ENCODE measurements at regions not wholly inside any gene's neighbourhood (a gene's known extent, or its start where the extent isn't known, plus 50 kb on each side); places are given as distances from the start of the nearest gene placed in this dataset.
"Not testable (repeated sequence)": the region's sequence is repeated elsewhere in the genome, so short reads cannot be mapped to it uniquely, and the experiment has no call there.

DNA sequence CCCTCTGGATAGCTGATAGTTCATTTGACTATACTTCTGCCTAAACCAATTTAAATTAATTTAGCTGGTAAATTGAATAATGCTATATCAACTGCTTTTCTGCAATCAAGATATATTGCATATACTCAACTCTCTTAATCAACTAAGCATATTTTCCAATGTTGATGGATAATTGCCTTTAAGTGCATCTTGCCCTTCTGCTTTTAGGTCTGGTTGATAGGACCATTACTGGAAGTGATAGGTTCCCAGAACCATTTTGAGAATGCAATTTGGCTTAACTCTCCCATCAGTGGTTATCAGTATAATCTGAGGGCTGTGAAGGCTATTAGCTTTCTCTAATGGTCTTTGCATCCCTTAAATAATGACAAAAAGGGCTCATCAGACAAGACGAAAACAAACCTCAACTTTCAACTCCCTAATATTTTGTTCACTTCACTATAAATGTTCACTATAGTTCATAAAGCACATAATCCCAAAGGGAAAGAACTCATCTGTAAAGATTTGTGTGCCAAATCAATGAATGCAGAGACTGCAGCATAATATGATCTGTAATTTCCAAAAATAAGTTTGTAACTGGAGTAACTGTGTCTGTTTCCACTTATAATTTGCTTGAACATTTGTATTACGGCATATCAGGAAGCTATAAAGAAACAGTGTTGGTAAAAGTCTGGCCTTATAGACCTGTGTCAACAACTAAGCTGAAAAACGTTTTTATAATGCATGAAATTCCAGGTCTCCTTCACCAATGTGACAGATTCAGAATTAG is 273.6 kb downstream of the FBXO8 start:
- DNase-seq (ENCODE audit: low spot score), result no peak

GRCh38 chr4:174005422-174005821 is 278.0 kb downstream of the FBXO8 start:
- no peak for DNase-seq (ENCODE audit: low spot score)

DNA sequence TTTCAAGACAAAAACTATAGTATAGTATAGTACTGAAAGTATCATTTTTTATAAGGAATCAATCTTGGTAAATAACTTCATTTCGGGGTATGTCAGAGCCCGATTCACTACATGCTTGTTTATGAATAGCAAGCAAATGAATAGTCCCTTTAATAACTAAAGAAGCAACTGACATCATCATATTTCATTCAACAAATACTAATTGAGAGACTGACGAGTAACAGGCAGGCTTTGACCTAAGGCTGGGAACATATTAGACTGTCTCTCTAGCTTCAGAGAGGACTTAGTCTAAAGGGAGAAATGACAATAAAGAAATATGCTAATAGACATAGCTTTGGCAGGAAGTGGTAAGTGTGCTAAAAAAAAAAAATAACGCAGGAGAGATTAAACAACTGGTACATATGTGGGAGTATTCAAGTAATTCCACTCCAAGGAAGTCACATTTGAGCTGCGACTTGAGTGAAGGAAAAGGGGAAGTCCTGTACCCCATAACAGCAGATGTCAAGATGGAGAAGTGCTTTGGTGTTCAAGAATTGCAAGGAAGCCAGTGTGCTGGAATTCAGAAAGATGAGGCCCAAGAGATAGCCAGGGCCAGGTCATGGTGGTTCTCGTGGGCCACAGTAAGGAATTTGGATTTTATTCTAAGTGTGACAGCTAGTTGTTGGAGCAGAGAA is 284.9 kb downstream of the FBXO8 start:
- no peak for DNase-seq (ENCODE audit: low spot score)

GRCh38 chr4:173995779-173996178 is 287.7 kb downstream of the FBXO8 start:
- not testable (repeated sequence) for DNase-seq (ENCODE audit: low spot score)

DNA sequence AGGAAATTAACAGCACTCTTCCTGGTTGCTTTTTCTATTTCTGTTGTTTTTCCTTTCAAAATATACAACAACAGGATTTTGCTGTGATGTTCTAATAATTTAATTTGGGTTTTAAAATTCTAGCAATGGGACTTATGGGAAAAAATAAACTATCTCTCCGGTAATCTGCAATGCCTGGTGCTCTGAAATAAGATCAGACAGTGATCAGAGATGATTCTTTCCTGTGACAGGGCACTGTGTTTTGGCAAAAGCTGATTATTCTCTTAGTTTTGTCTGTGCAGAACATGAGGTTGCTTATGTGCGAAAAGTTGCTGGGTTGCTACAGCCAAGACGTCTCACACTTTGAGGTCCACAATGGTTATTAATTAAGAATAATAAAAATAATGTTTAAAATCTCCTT is 291.7 kb downstream of the FBXO8 start:
- no peak for DNase-seq (ENCODE audit: low spot score)

GRCh38 chr4:173991316-173991715 is 292.2 kb downstream of the FBXO8 start:
- DNase-seq (ENCODE audit: low spot score), result no peak

DNA sequence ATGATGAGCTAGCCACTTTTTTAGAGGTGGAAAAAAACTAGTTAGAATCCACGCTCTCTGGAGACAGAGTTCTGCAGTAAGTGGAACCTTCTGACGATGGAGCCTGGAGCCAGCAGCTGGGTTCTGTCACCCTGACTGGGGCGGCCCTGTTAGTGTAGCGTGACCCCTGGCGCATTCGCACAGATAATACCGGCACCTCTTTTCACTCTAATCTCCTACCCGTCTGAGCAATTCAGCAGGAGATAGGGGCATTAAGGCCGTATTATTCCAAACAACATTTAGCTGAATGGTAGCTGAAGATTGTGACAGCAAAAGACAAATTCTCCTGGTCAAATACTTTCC is 292.6 kb downstream of the FBXO8 start:
- DNase-seq (ENCODE audit: low spot score), result no peak

- no peak for DNase-seq (ENCODE audit: low spot score)
Measured at GRCh38 chr4:173990126-173990868, 293.2 kb downstream of the FBXO8 start.

GRCh38 chr4:173963523-173963922 is 319.9 kb downstream of the FBXO8 start:
- not testable (repeated sequence) for DNase-seq (ENCODE audit: low spot score)

DNA sequence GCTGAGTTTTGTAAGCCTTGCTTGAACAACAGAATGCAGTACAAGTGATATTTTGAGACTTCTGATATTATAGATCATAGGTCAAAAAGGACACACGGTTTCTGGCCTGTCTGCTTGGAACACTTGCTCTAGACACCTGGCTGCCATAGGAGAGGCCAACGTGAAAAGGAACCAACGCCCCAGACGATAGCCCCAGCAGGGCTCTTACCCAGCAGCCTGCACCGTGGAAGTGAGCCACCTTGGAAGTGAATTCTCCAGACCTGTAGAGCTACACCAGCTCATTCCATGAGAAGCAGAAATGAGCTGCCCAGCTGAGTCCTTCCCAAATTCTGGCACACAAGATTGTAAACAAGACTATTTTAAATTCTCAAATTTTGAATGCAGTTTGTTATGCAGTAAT is 323.1 kb downstream of the FBXO8 start:
- no peak for DNase-seq (ENCODE audit: low spot score)

DNA sequence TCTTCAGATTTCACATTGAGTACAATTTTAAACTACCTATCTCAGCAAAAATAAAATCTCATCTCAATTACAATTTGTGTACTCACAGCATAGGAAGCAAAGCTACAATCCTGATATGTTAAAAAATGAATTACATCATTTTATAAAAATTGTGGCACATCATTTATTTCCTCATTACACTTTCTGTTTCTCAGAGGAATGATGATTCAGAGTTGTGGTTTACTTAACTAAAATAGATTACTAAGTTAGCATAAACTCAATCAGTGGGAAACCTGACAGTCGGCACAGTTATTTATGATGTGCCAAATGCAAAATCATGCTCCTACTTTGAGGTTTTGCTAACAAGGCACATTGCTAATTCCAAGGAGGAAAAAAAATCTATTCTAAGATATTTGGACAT is 325.0 kb downstream of the FBXO8 start:
- no peak for DNase-seq (ENCODE audit: low spot score)

GRCh38 chr4:173943547-173943946 is 339.9 kb downstream of the FBXO8 start:
- no peak for DNase-seq (ENCODE audit: low spot score)

GRCh38 chr4:173940146-173940545 is 343.3 kb downstream of the FBXO8 start:
- no peak for DNase-seq (ENCODE audit: low spot score)

DNA sequence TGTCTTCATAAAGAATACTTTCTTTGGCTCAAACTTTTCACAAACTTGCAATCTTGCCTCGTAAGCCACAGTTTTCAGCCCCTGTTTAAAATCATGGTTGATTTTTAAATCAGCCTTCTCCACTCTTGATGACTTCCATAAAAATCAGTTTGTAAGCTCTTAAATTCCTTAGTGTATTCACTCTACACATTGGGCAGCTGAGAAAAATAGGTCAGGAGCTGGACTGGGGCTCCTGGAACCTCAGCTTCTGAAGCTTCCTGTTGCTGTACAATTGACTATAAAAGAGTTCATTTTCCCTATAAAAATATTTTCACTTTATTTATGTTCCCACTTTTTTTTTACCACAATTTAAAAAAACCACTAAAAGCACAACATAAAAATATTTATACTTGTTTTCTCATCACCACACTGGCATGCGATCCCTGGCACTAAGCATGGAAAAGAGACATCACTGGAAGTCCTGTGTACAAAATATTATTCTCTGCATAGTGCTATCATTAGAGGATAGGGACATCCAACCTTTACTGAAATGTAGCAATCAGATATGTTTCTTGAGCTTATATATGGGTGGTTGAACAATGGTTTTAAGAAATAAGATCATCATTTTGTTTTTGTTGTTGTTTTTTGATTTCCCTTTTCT is 345.7 kb downstream of the FBXO8 start:
- no peak for DNase-seq (ENCODE audit: low spot score)

DNA sequence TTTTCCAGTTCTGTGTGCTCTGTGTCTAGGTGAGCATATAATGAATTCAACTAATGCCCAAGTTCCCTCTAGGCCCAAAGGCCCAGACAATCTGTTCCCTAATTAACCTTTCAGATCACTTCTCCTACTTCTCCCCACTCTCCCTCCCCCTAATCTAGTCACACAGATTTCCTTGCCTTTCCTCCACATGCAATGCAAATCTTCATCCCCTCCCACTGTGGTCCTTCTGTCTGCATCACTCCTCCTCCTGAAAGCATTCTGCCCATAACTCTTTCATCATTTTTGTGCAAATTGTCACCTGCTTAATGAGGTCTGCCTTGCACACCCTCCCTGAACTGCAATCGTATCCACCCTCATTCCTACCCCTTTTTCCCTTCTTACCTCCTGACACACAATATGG is 346.6 kb downstream of the FBXO8 start:
- DNase-seq (ENCODE audit: low spot score), result no peak

DNA sequence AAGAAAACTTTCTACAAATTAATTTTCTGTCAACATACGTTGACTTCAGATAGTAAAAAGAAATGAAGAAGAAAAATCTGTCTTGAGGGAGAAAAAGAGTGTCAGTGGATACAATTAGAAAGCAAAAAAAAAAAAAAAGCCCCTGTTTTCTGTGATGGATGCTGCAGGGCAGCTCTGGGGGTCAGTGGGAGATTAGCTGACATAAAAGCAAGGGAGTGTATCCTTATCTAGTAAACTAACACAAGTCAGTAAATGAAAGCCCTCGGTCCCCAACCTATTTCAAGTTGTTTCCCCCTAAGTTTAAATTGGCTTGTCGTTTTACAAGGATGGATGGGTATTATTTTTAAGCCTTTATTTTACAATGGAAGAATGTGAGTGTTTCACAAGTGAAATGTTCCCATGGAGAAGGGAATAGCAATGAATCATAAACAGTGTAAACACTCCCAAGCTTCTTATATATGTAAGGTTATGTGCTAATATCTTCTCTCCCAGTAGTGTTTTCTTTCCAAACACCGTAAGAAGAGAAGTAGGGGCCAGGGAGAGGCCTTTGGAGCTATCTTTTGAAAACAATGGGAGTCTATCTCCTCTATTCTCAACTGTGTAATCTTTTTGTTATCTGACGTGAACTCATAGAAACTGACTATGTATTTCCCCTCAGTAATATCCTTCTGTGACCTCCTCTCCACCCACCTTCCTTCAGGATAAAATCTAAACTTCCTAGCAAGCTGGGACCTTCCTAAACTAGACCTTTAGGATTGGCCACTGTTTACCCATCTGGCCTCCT is 347.7 kb downstream of the FBXO8 start:
- no peak for DNase-seq (ENCODE audit: low spot score)

DNA sequence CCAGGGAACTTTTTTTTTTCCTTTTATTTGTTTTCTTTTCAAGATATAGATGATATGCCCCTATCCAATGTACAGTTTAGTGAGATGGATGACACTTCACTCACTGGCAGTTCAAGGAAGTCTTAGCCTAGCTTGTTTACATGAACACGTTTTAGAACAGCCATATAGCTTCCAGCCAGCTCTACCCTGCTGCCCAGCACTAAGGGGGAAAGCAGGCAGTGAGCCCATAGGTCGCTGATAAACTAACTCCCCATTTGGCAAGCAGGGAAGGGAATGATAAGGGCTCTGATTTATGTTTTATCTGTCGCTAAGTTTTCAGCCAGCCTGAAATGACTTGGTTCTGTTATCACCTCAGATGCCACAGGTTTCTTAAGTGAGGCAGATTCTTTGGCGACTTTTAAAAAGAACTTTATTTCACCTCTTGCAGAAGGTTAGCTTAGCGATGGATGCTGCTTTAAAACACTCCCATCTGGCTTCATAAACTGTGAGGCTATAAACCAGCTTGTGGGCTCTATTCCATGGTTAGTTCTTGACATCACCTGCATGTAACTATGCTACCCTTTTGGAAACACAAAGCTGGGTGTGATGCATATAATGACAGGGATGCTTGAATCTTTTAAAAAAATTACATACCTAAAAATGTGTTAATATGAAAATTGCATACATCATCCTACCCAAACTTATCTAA is 348.4 kb downstream of the FBXO8 start:
- no peak for DNase-seq (ENCODE audit: low spot score)

- no peak for DNase-seq (ENCODE audit: low spot score)
Measured at GRCh38 chr4:173934201-173934600, 349.3 kb downstream of the FBXO8 start.

GRCh38 chr4:173932701-173933100 is 350.8 kb downstream of the FBXO8 start:
- DNase-seq (ENCODE audit: low spot score), result no peak

GRCh38 chr4:173930329-173930967 is 353.0 kb downstream of the FBXO8 start:
- DNase-seq (ENCODE audit: low spot score), result no peak

DNA sequence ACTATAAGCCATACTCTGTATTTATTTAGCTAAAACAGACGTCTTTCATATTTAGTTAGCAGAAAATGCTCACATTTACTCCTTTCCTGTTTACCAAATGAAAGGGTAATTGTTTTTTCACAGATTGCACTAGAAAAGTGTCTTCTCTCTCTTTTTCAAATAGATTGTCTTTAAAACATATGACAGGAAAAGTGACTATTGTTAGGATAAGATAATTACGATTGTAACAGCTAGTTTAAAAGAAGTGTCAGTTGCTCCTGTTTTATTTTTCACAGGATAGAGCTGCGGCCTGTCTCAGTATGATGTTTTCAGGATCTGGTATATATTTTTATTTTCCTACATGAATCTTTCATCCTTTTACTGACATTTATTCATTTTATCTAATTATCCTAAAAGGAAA is 353.5 kb downstream of the FBXO8 start:
- DNase-seq (ENCODE audit: low spot score), result no peak
